Activated CD4-positive, CD25-positive, alpha-beta regulatory T cell treated with anti-CD3 and anti-CD28 coated beads, Interleukin-2, amount 50 U/mL, for 72 hours (primary cell): ENCODE measurements at regions not wholly inside any gene's neighbourhood (a gene's known extent, or its start where the extent isn't known, plus 50 kb on each side); places are given as distances from the start of the nearest gene placed in this dataset.

ENCODE experiments used
- DNase-seq: peaks from one replicate; pipeline ENCODE4 v3.0.0; 2021

DNA sequence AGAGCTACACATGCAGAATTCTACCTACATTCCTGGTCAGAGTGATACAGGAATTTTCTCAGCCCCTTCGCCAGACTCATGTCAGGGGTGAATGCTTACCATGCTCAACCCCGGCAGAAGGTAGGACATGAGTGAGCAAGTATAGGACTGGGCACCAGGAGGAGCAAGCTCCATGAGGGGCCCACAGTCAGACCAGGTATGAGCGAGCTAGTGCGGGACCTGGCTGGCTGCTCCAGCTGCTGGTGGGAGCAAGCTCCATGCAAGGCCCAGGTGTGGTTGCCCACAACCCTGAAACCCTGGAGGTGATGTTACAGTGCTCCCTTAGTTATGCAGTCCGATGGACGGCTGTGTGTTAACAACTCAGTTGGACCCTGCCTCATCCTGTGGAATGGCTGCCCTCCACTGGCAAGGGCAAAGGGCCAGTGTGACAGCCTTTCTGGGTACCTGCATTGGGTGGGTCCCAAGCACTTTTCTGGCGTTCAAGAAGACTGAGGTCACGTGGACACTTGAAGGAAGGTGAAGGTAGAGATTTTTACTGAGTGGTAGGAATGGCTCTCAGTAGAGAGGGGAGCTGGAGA, 503.5 kb upstream of the CITED2 start:
- DNase-seq: no peak

DNA sequence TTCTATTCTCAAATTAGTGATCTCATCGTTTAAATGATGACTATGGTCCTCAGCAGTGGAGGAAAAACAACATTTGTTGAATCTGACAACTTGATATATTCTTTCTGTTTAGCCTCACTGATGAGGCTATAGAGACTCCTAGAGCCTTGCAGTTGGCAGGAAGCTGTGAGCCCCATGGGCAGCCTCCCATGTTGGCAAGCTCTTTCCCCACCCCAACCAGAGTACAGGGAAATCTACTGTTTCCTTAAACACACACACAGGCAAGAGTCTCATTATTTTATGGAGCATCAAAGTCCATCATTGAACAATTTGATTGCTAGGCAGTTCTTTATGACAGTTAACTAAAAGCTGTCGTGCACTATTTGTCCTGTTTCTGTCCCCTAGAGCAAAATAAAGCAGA, 498.2 kb upstream of the CITED2 start:
- DNase-seq: no peak

GRCh38 chr6:139871803-139872510, 497.5 kb upstream of the CITED2 start:
- no peak for DNase-seq

- no peak for DNase-seq
Observed at GRCh38 chr6:139871165-139871710, 496.8 kb upstream of the CITED2 start.

DNA sequence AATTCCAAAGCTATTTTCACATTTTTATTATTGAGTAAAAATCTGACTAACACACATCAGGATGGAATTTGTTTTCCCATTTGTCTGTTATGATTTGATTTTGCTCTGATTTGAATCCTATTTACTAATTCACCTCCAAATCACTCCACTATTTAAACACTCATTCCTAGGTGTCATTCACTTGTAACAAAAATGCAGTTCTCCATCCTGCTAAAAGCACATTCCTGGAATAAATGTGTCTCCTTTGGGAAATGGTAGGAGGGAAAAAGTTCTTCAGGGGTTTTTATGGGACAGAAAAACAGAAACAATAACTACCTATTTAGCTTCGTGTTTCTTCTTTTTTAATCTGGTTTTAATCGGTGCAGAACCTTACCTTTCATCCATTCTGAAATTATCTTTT, 494.1 kb upstream of the CITED2 start:
- no peak for DNase-seq

DNA sequence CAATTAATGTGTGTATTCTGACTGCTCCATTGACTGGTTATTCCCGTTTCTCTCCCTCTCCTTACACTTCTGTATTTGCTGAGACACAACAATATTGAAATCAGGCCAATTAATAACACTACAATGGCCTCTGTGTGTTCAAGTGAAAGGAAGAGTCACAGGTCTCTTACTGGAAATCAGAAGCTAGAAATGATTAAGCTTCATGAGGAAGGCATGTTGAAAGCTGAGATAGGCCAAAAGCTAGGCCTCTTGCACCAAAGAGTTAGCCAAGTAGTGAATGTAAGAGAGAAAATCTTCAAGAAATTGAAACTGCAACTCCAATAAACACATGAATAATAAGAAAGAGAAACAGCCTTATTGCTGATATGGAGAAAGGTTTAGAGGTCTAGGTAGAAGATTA, 489.5 kb upstream of the CITED2 start:
- DNase-seq: no peak

DNA sequence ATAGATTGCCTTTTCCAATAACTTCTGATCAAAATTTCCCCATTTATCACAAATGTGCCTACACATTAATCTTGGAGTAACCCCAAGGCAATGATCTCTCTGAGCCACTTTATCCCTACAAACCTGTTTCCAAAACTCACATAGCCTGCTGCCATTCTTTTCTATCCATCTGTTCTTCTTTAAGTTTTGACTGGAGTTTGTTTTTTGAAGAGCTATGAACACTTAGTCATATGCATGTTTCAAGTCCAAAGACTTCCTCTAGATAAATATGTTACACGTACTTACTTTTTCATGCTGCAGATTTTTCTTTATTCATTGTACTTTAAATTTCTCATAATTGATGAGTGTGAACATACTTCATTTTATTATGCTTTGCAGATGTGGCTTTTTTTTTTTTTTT, 488.9 kb upstream of the CITED2 start:
- no peak for DNase-seq

GRCh38 chr6:139862311-139862710, 487.9 kb upstream of the CITED2 start:
- DNase-seq: no peak

DNA sequence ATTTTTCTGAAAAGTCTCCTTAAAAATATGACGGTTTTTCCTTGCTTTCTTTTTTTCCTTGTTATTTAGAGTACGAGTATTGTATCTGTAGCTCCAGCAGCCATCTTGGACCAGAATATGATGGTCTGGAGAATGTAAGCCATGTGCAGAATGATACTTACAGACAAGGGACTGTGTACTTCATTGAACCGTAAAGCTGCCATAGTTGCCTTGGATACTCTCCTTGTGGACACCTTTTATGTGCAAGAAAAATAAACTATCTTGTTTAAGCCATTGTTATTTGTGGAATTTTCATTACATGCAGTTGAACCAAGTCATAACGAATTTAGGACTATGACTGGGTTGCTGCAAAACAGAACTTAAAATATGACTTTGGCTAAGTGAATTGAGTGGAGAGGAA, 485.8 kb upstream of the CITED2 start:
- no peak for DNase-seq

- no peak for DNase-seq
Observed at GRCh38 chr6:139858429-139858828, 484.0 kb upstream of the CITED2 start.

- no peak for DNase-seq
Observed at GRCh38 chr6:139857143-139857542, 482.7 kb upstream of the CITED2 start.

DNA sequence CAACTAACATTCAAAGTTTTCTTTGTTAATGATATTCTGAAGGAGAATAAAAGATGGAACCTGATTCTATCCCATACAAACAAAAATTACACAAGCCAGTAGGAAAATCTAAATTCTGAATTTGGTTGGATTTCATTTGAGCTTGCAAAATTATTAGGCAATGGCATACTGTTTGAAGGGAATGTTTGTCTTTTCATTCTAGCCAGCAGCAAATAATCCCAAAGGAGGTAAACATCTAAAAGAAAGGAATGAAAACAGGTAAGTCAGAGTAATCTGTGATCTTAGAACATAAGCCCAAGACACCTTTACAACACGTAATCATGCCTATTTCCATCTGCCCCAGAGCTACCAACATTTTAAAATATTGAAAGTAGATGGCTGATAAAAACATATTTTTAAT, 482.1 kb upstream of the CITED2 start:
- DNase-seq: no peak

DNA sequence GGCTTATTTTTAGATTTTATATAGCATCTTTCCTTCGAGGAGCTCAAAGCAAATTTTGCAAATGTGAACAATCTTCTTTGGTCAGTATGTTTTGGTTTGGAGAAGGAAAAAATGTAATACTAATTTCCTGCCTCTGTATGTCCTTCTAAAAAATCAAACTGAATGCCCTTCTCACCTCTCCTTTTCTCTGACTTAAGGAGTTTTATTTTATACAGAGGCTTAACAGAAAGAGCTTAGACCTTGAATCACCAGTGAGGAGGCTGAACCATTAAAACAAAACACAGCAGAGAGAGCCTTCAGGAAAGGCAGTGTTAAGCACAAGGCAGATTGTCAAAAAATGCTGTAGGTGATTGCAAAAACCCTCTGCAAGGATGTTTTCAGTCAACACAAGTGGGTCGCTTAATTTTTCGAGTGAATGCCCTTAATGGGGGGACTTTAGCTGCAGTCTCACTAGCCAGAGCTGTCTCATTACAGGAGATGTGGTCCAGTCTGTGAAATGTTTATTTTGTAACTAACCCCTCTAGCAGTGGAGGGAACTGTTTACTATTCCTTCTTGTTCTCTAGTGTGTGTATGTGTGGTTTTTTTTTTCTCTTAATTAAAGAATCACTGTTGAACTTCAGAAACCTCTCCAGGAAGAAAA, 481.3 kb upstream of the CITED2 start:
- DNase-seq: no peak

DNA sequence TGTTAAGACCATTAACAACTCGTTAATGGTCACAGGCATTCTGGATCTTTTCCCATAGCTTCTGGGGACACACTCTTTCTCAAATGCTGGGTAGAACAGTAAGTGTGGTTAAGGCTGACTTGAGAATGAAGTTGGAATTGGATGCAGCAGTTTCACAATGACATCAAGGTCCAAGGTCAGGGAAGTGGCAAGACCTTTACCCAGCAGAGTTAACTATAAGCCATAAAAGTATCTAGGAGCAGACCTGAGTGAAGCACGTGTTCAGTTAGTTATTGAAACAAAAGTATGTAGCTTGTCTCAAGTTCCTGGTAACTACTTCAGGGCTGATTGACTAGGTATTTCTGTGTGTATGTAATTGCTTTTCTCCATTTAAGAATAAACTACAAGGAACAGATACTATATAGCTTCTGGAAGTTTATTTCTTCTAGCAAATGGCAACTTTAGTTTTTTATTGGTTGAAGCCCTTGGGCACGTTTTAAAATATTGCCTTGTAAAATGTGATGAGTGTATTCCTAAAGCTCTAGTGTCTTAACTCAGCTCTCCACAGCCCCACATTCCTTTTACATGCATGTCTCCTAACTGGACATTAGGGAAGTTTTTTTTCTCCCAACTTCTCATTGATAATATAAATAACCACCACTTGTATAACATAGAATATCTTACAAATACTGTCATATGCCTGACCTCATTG, 479.0 kb upstream of the CITED2 start:
- no peak for DNase-seq

DNA sequence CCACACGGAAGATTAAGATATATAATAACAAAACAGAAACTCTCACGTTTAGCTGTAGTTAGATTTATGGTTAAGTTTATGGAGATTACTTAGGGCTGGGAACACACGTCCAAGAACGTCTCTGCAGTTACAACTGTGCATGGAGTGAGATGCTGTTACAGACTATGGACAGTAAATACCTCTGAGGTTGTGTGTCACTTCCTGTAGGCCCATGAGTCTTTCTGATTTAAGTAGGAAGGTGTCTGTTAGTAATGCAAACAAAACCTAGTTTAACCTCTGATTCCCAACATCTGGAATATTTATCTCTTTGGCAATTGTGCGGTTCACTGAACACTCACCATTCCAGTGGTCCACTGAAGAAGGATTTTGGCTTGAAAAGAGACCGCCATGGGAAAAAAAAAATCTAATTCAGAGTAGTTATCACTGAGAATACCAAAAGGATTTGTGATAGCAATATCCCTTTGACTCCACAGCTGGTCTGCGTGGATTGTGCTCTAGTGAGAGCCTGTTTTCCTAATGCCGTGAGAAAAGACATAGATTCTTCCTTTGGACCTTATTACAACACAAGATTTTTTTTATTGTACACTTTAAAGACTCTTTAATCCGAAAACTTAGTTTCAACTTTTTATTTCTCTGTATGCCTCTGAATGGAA, 478.2 kb upstream of the CITED2 start:
- DNase-seq: no peak

- DNase-seq: no peak
Observed at GRCh38 chr6:139852067-139852466, 477.6 kb upstream of the CITED2 start.

DNA sequence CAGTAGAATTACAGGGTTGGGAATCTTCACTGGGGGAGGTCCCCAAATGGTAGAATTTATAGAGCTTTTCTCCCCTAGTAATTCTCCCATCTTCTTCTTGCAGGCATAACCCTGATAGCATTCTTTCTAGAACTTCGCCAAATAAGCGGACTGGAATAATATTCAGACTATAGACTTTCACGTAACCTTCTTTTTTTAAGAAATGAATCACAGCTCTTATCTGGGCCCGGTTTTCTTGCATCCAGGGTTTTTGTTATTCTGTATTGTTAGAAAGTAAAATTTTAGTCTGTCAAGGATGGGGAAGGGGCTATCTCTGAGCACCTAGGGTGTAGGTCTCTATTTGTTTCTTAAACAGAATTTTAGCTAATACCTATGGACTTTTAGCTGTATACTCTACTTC, 476.8 kb upstream of the CITED2 start:
- no peak for DNase-seq

- no peak for DNase-seq
Observed at GRCh38 chr6:139850512-139850911, 476.1 kb upstream of the CITED2 start.

DNA sequence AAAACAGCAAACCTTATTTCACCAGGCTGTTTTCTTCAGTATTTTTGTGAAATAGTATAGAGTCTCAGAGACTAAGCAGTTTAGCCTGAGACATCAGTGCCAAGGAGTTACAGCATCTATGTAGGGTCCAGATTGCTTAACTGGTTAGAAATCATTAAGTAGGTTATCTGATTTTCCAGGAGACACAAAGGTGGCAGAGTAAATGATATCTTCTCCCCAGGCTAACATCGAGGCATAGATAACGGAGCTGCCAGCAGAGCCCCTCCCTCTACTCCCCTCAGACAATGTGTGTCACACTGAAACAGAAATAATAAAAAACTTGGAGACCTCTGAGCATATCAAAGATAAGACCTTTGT, 473.0 kb upstream of the CITED2 start:
- no peak for DNase-seq

- no peak for DNase-seq
Observed at GRCh38 chr6:139846538-139847456, 472.3 kb upstream of the CITED2 start.

DNA sequence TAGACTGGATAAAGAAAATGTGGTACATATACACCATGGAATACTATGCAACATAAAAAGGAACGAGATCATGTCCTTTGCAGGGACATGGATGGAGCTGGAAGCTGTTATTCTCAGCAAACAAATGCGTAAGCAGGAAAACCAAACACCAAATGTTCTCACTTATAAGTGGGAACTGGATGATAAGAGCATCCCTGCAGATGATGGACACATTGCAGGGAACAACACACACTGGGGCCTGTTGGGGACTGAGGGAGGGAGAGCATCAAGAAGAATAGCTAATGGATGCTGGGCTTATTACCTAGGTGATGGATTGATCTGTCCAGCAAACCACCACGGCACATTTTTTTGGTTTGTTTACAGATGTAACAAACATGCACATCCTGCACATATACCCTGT, 470.5 kb upstream of the CITED2 start:
- no peak for DNase-seq

DNA sequence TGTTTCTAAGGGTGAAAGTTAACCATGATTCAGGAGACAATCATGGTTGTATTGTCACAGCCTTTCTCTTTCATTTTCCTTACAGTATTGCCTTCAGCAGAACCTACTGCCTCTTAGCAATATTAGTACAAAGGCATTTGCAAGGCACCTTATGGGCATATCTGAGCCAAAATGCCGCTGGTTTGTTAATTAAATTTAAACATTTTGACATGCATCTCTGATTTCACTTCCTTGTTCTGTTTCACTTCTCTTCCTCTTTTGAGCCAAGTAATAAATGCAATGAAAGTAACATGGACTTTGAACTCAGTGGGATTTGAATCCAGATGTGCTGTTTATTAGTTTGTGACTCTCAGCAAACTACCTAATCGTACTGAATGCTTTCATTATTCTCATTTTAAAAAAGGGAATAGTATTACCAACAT, 467.4 kb upstream of the CITED2 start:
- DNase-seq: no peak
